HG03135 (cell line): ENCODE measurements at regions not wholly inside any gene's neighbourhood (a gene's known extent, or its start where the extent isn't known, plus 50 kb on each side); places are given as distances from the start of the nearest gene placed in this dataset.

Experiments
- ATAC-seq: cut with Tn5 transposase; IDR thresholded peaks from one replicate; pipeline ENCODE4 v1.9.1; 2021; ENCODE audit warnings: mild to moderate bottlenecking, moderate library complexity; ENCODE audit not compliant: unreplicated experiment

DNA sequence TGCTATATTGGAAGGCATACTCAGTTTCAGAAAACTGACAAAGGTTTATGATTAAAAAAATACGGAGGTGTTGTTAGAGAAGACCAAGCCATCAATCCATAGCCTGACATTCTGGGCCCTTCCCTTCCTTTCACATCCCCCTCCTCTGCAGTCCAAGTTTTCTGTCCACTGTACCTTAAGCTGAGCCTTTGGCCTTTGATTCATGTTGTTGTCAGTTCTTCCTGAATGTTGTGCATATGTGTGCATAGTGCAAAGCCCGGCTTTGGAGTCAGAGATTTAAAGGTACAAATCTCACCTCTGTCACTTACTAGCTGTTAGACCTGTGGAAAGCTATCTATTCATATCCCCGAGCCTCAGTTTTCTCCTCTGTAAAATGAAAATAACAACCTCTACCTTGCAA, 104.9 kb upstream of the AGBL1 start:
- ATAC-seq = no peak

DNA sequence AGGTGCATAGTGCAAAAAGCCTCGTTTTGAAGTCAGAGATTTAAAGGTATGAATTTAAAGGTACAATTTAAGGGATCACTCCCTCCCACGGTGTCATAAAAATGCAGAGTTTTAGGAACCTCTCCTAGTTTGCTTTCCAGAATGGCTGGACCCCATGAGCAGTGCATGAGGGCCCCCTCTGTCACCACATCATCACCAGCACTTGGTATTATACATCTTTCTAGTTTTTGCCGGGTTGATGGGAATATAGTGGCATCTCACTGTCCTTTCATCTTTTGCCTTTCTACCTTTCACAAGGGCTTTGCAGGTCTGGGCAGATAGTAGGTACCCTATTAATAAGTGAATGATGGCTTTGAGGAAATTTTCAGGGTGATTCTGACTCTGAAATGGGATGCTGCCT, 103.6 kb upstream of the AGBL1 start:
- no peak for ATAC-seq

DNA sequence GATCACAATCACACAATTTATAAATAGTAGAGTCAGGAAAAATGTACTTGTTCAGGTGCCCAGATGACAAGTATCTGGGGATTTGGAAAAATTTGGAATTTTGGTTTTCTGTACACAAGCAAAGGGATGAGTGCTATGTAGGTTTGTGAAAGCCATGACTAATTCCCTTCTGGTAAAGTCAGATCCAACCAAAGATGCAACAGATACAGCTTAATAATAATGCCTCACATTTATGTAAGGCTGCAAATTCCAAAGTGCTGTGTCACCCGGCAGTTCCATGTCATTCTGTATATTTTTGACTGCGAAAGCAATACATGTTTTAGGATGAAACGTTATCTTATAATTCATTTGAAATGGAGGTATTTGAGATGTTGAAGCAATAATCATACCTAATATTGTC, 102.7 kb upstream of the AGBL1 start:
- no peak for ATAC-seq

DNA sequence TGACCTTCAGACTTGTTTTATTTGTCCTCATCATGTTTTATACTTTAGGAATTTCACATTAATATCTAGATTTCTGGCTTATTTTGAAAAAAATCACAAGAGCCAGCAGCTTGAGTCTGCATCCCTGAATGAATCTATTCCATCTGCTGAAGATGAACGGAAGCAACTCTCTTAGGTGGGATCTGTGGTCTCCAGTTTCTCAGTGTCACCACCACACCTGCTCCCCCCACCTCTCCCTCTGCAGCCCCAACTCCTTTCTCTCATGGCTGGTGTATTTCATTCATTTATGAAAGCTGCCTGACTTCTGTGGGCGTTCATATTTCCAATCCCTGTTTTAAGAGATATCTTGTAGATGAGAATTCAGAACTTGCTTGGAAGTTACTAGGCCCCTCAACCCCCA, 102.1 kb upstream of the AGBL1 start:
- no peak for ATAC-seq

DNA sequence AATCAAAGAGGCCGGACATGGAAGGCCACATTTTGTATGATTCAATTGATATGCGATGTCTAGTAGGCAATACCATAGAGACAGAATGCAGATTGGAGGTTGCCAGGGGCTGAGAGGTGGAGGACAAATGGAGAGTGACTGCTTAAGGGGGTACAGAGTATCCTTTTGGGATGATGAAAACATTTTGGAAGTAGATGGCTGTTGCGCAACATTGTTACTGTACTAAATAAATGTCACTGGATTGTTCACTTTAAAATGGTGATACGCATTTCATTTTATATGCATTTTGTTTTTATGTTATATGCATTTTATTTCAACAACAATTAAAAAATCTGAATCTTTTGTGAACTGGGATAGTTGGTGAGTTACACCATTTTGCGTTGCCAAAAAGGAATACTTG, 99.7 kb upstream of the AGBL1 start:
- ATAC-seq = no peak

DNA sequence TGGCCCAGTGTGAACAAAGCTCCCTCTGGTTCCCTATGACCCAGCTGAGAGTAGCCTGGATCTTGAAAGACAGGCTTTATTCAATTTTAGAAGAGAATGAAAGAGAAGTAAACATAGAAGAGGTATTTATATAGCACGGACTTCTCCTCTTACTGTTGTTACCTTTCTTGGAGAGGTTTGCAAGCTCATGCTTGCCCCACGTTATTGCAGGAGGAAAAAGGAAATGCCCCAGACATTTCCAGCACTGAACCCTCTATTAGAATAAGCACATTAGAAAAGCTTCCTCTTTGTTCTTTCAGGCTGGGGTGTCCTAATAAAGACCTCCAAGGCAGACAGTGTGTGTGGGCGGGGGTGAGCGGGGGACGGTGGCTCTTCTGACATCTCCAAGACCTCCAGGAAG, 98.7 kb upstream of the AGBL1 start:
- ATAC-seq = no peak

DNA sequence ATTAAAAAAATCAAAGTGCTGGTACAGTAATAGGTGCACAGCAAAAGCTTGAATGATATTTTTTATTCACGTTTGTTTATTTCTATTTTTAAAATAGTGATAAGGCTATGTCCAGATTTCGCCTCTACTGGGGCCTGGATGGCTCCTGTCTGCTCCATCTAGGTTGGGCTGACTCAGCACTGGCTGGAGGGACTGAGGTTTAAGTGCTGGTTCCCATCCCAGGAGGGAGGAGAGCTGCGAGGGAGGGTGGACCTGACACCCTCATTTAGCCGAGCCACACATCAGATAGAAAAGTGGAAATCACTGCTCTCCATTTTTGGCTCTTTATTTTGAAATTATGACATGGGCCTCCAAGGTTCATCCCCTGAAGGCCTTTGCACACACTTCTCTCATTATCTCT, 95.4 kb upstream of the AGBL1 start:
- ATAC-seq = no peak

DNA sequence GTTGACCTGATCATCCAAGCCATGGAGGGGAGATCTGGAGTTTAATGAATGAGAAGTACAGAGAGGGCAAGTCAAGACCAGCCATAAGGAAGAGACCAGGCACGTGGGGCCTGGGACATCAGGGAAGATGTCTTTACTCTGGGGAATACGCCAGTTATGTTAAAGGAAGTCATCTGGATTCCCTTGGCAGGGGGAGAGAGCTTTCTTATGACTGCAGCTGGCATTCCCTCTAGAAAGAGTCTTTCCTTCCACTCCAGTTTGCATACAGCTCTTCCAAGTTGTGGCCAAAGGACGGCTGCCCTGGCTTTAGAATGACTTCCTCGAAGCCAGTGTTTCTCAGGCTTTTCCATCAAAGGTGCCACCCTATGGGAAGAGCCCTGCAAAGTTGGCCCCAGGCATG, 93.6 kb upstream of the AGBL1 start:
- ATAC-seq = no peak

DNA sequence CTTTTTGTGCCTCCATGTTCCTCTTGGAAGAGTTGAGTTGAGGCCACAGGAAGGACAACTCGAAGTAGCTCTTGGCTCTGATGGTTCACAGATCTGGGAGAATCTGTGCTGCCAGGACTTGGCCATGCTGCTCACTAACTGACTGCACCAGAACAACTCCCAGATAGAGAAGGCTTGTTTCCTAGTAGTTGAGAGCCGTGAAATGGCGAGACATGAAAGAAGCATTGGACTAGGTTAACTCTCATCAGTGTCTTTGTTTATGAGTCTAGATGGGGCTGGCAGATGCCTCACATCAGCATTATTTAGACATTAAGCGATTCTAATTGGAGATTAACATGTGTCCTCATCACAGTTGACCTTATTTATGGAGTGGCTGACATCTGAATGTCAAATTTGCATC, 92.9 kb upstream of the AGBL1 start:
- ATAC-seq = no peak

DNA sequence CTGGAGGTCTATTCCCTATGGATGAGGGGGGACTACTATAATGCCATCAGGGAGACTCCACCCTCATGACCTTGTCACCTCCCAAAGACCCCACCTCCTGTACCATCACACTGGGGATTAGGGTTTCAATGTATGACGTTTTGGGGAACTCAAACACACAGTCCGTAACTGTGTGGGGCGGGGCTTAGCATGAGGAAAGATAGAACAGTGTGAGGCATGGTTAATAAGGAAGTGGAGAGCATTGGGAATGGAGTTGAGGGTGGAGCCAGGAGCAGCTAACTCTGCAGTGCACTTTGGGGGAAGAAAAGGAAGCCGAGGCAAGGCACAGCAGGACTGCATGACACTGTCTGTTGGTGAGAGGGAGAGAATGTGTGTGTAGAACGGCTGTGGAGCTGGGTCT, 90.9 kb upstream of the AGBL1 start:
- ATAC-seq = no peak

DNA sequence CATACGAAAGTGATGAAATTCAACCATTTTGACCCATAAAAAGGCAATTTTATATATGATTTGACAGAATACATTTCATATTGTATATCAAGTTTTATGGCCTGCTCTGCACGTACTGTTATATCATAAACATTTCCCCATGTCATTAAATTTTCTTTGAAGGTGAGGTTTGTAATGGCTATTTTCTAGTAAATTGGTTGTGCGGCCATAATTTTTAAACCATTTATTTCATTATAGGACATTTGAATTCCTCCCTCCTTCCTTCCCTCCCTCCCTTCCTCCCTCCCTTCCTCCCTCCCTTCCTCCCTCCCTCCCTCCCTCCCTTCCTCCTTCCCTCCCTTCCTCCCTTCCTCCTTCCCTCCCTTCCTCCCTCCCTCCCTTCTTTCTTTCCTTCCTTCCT, 87.4 kb upstream of the AGBL1 start:
- no peak for ATAC-seq

DNA sequence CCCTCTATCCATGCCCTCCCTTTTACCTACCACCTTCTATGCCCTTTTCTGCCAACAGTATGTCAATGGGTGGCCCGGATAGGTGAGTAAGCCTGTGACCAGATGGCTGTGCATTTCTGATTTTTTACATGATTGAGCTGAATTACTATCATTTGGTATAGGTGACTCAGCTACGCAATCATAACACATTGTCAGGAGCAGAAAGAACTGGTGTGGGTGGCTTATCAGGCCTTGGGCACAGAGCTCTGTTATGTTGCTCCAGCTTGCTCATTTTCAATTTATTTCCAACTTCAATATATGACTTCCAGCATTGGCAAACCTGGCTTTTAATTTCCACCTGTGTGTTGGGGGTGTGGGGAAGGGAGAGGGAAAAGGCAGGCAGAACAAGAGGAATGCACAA, 86.6 kb upstream of the AGBL1 start:
- no peak for ATAC-seq

DNA sequence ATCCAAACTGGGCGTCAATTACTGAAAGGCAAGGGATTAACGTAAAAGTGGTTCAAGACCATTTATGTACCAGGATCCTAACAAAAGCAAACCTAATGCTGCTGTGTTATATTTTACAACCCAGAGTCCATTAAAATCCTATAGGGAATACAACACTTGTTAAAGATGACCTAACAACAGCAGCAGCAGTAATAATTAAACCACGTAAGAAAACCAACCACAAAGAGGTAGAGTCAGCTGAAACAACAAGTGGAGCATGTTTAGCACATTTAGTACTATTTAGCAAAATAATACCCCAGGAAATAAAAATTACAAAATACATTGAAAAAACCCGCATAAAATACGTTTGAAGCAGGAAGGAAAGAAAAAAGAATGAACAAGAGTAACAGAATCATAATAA, 82.1 kb upstream of the AGBL1 start:
- ATAC-seq = no peak

DNA sequence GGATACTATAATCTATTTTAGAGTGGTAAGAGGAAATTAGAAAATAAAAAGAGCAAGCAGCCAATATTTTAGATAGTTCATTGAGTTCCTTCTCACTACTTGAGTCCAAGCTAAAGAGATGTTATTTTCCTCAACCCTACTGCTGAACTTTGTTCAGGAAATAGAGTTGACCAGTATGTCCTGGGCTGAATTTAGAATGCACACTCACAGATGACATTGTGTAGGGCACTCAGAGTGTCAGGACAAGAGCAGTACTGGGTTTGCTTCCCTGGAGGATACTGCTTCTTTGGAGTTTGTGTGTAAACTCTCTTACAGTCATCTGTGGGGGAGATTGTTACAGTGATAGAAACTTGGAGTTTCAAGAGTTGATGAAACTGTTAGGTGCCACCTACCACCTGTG, 80.0 kb upstream of the AGBL1 start:
- ATAC-seq = no peak

DNA sequence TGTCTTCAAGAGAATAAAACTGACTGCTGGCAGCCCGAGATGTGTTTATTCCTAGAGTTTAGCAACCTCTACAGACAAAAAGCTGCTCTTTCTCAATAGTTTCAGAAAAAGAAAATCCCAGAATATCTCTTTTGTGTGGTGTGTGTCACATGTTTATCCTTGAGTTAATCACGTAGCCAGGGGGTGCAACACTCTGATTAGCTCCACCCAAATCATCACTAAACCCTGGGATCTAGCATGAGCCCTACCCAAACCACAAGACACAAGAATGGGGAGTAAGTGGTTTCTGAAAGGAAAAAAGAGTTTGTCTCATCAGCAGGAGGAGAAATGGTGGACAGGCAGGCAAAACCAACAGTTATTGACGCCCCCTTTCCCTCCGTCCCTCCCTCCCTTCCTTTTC, 78.5 kb upstream of the AGBL1 start:
- no peak for ATAC-seq

DNA sequence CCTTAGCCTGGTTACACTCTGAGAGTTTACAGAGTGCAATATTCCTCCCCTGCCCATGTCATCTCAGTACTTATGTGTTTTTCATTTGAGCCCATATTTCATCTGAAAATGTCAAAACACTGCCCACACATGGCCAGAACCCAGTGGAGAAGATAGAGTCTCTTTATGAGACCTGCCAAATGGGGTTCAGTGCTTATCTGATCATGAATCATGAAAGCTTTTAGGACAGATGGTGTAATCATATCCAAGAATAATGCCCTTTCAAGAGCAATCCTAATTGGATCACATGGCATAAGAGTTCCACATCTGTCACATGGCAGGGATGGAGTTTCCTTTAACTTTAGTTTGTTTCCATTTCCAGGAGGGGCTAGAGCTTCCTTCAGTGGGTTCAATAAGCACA, 77.2 kb upstream of the AGBL1 start:
- ATAC-seq = no peak

DNA sequence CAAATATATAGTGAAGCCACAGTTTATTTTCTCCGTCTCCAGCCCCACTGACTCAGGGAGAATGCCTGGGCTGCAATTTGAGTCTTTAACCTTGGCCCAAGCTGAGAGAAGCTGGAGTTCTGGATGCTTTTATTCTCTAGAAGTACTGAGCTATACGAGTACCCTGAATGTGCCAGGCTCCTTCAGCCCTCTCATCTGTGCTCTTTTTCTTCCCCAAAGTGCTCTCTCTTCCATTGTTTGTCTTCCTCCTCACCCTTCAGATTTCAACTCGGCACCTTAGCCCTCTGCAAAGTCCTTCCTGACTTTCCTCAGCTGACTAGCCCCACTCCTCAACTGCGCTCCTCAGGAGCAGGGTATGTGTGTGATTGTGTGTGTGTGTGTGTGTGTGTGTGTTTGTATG, 75.6 kb upstream of the AGBL1 start:
- no peak for ATAC-seq

DNA sequence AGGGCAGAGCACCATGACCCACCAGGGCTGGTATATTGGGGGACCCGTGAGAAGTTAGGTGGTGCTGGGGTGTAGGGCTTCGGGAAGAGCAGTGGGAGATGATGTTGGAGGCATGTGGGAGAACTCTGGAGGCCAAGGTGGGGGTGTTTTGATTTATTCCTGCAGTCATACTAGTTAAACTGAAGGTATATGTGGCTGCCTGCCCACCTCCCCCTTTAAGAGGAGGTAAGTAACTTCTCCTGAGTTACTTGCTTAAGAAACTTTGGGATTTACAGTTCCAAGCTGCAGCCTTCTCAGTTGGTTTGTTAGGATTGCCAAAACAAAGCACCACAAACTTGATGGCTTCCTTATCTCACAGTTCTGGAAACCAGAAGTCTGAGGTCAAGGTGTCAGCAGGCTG, 73.1 kb upstream of the AGBL1 start:
- ATAC-seq = no peak

DNA sequence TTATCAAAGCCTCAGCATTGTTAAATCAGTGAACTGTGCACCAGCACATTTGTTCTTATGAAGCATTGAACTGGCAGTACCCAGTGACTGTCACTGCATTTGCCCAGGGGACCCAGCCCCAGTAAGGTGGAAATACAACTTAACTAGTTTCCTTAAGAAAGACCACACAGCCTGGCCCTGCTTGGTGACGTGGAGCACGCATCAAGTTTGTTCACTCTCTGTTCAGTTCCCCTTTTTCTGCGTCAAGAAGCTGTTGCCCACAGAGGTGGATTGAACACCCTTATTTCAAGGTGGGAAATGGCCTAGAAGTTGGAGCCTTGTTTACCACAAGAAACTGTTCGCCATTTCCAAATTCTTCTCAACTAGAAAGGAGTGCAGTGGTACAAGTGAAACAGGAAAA, 69.9 kb upstream of the AGBL1 start:
- ATAC-seq = no peak

DNA sequence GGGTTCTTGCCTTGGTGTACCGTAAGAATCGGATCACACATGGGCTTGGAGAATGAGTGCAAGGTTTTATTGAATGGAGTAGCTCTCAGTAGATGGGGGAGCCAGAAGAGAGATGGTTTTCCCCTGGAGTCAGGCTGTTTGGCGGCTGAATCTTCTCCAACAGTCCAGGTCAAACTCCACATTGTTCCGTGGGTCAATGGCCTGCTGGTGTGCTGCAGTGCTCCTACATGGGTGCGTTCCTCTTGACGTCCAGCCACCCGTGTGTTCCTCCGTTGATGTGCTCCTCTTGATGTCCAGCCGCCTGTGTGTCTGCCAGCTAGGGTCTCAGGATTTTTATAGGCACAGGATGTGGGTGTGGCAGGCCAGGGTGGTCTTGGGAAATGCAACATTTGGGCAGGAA, 69.3 kb upstream of the AGBL1 start:
- no peak for ATAC-seq

DNA sequence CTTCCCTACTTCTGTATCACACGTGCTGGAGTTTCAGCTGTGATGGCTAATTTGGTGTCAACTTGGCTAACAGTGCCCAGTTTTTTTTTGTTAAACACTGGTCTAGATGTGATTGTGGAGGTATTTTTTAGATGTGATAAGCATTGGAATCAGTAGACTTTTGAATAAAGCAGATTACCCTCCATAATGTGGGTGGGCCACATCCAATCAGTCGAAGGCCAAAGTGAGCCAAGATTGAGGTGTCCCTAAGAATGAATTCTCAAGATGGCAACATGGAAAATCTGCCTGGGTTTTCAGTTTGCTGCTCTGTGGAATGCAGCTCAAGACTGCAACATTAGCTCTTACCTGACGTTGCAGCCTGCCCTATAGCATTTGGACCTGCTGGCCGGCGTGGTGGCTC, 68.8 kb upstream of the AGBL1 start:
- no peak for ATAC-seq

DNA sequence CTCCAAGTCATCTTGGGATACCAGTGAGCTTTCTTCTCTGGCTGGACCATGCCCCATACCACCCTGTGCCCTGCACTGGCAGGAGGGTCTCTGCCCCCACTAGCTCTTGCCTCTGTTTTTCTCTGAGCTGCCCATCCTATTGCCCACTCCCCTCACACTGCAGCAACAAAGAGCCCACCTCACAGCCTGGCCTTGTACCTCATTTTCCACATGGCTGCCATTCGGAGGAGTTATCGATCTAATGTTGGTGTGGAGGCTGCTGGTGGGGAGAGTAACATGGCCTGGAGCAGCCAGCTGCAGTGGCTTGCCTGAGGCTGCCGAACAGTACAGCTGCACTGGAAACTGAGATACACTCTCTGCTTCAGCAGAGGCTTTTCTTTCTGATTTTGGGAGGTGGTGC, 65.7 kb upstream of the AGBL1 start:
- no peak for ATAC-seq

DNA sequence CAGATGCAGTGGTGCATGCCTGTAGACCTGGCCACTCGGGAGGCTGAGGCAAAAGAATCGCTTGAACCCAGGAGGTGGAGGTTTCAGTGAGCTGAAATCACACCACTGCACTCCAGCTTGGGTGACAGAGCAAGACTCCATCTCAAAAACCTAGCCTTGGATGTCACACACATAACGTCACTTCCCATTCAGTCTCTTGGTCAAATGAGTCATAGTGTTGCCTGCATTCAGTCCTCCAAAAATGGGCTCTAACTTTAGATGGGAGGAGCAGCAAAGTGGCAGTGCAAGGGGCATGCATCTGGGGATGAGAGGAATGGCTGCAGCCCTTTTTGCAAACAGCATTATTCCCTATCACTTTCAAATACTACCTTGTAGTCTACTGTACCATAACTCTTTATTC, 62.9 kb upstream of the AGBL1 start:
- ATAC-seq = no peak

DNA sequence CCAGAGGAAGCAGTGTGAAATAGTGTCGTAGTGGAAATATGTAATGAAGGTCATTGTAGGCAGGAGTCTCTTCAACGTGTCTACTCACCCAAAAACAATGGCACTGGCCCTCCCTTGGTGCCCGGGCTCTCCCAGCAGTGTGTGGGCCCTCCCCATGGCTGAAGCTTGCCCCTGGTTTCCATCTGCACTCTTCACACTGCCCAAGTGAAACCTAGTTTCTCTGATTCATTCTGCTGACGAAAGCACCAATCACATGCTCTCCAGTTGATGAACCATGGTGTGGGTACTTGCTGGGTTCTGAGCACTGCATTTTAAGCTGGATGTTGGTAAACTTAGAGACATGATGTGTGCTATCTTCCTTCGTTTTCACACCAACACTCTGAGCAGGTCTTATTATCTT, 61.0 kb upstream of the AGBL1 start:
- ATAC-seq = no peak
